HG03378 (cell line): ENCODE measurements at regions not wholly inside any gene's neighbourhood (a gene's known extent, or its start where the extent isn't known, plus 50 kb on each side); places are given as distances from the start of the nearest gene placed in this dataset.
A peak's percentile ranks its signal among the peaks of the same experiment; 100 is the strongest.

Experiments used
- ATAC-seq: cut with Tn5 transposase; IDR thresholded peaks from one replicate; pipeline ENCODE4 v1.9.1; 2021; ENCODE audit warnings: mild to moderate bottlenecking, moderate library complexity; ENCODE audit not compliant: unreplicated experiment

DNA sequence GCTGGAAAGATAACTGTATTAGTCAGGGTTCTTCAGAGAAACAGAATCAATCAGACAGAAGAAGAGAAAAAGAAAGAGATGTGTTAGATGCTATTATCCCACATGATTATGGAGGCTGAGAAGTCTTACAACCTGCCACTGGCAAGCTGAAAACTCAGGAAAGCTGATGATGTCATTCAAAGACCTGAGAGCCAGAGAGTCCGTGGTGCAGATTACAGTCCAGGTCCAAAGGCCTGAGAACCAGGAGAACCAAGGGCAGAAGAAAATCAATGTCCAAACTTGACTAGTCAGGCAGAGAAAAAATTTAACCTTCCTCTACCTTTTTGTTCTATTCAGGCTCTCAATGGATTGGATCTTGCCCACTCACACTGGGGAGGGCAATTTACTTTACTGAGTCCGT lies 172.5 kb downstream of the QDPR start:
- ATAC-seq = no peak

DNA sequence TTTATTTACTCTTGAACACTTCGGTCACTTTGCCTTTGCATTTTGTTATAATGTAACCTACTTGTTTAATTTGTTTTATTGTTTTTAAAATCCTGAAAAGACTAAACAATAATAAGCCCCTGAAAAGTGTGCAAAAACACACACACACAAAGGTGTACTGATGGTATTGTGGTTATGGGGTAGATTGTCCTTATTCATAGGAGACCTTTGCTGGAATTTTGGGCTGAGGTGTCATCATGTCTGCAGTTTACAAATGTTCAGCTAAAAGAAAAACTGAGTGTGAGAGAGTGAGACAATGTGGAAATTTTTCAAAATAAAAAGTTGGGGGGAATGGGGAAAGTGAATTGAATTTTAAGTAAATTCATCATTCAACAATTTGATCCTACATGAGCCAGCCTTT lies 174.9 kb downstream of the QDPR start:
- no peak for ATAC-seq

DNA sequence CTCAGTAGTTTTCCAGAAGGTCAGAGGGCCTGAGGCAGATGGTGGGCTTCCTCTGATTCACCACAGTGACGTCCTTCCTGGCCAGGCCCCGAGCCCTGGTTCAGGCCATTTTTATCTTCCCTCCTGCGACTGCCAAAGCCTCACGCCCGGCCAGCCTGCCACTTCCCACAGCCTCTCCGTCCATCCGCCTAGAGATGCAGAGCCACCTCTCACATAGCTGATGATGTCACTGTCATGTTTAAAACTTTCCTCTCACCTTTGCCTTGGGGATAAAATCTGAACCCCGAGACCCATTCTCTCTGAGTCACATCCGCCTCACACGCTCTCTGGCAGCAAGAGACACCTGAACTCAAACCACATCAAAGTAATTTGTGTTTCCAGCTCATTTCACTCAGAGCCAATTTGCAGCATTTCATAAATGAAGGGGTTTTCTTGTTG lies 175.3 kb downstream of the QDPR start:
- ATAC-seq = peak; percentile 90

DNA sequence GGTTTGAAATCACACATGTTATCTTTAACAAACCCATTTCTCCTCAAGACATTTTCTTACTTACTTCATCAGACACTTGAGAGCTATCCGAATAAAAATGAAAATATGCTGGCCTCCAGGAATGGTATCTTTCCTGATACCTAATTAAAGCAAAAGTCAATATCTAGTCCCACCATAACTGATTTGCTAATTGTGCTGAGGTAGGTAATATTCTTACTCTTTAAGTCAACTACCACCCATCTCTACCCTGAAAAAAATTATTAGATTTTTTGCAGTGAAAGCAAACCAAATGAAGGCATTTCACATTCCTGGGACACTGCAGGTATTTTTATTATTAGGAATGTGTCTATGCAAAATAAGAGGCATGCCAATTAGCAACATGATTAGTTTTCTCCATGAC lies 175.8 kb downstream of the QDPR start:
- no peak for ATAC-seq

DNA sequence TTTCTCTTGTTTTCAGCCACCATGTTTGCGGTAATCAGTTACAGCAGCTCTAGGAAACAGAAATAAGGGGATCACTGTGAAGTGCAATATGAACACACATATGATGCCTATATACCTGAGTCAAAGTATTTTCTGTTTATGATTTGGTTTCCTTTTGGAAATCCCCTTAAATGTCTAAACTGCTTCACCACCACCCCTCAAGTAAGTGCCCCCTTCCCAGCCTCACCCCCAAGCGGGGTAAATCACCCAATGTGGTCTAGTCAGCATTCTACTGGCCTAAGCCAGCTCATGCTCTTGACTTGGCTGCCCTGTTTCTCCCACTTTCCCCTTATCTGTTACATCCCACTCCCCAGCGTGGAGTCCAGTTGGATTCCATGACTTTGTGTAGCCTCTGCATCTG lies 176.5 kb downstream of the QDPR start:
- no peak for ATAC-seq

DNA sequence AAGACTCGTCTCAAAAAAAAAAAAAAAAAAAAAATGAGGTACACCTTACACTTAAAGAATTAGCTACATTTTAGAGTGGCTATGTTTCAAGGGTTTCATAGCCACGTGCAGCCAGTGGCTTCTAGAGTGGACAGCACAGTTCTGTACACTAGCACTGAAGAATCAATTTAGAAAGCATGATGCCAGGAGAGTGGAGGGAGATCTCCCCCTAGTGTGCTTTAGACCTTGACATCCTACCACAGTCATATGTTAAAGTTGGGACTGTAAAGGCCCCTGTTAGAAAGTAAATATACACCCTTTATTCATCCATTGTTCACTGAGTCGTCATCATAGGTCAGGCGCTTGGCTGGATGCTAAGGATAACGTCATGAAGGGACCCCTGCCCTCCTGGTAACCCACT lies 179.4 kb downstream of the QDPR start:
- ATAC-seq = no peak

DNA sequence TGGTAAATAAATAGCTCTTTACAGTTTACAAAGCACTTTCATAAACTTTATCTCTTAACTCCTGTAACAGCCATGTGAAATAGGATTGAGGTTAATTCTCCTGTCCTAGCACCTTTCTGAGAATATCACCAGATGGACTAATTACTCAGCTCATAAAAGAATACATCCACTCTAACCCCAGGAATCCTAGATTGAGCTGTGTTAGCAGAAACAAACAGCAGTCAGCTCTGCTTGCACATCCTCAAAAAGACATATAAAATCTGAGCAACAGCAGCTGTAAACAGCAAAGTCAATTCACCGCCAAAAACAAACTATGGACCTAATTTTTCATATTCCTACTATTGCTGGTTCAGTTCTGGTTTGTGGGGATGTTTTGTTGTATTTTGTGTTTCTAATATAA lies 182.8 kb downstream of the QDPR start:
- ATAC-seq = no peak

DNA sequence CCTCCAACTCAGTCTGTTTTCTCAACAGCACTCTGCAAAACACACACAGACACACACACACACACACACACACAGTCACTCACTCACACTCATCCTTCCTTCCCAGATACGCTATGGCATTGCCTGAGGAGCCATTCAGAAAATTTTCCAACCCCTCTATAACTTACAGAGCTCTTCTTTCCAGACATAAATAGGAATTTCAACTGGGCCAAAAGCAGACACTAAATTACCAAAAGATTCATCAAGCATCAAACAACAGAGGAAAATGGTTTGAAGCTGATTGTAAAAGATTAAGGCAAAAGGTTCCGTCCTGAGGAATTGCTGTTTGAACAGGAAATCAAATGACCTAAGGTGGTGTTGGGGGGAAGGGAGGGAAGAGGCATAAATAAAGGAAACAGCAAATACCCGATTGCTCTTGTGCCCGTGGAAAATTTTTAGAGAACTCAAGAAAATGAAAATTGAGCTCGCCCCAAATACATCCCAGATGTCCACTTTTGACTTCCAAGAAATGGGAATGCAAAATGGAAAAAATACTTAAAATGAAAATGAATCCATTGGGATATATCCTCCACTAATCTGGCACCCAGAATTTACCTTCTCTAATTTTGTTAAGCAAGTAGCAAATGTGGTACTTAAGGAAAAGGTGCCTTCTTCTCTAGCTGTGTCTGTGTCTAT lies 183.6 kb downstream of the QDPR start:
- no peak for ATAC-seq

DNA sequence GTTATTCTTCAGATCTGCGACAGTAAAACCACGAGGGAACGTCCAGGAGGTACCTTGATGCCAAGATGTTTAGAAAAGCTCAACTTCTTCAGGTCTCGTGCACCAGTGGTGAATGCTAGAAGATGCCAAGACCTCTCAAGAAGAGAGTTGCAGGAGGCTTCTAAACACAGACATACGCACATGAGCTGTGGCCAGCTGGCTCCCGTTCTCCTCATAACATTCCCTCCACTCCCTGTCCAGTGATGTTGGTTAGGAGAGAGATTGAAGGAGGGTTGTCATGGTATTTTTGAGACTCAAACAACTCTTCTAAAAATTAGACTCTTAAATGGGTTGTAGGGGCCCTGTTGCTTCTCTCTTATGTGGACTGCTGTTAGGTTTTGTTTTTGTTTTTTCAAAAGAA lies 184.3 kb downstream of the QDPR start:
- no peak for ATAC-seq

DNA sequence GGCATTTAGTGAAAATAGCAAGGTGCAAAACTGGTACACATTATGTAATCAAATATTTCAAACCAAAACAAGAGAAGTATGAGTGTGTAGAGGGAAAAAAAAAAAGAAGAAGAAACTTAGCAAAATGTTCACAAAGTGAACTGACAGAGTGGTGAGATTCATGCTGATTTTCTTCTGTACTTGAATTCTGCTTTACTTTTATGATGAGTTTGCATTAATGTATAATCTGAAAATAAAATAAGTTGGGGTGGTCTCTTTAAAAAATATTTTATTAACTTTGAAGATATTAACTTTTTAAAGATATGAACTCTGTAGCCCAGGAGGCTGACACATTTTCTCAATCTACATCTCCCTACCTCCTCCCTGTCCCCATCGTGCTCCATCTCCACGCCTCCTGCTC lies 185.1 kb downstream of the QDPR start:
- no peak for ATAC-seq

DNA sequence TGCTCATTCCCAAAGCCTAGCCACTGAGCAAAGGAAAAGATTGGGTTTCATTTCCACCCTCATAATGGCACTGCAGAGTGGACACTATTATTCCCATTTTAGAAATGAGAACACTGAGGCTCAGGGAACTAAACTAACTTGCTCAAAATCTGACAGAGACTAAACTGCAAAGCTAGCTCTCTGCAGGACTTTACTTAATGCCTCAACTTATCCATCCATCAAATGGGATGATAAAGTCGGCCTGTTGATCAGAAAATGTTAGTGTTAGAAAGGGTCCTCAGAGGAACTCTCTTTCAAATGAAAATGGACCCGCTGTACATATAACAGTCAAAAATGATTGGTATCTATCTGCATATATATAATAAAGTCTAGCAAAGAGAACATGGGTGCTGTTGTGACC lies 186.8 kb downstream of the QDPR start:
- ATAC-seq = no peak

DNA sequence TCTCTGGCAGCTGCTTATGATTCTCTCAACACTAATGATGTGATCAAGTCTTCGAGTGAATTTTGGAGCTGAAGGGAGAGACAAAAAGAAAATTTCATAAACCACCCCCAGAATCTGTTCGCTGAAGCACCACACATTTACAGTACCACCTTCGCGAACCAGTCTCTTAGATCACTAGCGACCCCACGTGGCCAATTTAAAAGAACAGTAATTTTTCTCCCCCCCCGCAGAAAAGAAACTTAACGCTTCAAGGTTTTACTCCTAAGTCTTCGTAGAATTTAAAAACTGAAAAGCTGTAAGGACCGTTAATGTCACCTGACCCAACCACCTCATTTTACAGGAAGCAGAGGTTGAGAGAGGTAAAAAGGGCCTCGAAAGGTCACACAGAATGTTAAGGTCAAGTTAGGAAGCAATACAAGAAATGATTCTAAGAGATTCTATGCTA lies 187.5 kb downstream of the QDPR start:
- no peak for ATAC-seq

DNA sequence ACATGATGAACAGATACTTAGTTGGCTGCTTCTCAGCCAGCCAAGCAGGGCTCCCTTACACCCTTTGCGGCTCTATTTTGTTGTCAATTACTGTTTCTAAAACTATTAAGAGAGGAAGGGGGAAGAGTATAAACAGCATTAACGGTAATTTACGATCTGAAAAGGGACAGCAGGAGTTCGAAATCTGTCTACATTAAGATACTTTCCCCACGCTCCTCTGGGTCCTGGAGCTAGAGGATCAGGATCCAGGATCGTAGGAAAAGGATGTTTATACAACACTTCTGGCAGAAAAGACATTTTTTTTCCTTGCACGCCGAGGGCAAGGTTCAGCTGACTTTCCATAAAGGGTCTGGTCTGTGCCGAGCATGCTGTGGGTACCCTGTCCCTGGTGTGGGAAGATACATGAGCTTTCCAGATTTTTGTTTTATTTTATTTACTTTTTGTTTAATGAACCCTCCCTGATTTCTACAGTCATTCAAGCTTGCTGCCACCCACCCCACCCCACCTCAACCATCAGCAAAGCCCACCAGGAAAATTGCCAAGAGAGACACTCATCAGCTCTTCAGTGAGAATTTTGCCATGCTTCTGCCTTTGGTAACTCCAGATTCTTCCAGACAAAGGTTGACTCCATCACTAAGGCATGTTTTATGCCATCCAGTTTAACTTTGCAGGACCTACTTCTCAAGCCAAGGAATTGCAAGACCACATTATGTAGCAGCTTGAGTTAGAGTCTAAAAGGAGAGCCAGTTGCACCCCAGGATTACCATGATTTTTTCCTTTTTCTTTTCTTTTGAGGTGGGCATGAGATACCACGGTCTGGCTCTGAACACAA lies 188.1 kb downstream of the QDPR start:
- ATAC-seq = no peak

DNA sequence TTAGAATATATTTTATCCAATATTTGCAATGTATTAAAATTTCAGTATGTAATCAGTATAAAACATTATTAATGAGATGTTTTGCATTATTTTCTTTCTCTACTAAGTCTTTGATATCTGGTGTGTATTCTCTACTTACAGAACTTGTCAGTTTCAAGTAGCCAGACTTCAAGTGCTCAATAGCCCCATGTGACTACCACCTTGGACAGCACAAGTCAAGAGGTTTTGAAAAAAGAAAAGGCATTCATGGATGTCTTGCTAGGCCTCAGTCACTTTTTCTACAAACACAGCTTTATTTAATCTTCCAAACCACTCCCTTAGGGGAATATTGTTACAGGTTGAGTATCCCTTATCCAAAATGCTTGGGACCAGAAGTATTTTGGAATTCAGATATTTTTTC lies 189.4 kb downstream of the QDPR start:
- no peak for ATAC-seq

DNA sequence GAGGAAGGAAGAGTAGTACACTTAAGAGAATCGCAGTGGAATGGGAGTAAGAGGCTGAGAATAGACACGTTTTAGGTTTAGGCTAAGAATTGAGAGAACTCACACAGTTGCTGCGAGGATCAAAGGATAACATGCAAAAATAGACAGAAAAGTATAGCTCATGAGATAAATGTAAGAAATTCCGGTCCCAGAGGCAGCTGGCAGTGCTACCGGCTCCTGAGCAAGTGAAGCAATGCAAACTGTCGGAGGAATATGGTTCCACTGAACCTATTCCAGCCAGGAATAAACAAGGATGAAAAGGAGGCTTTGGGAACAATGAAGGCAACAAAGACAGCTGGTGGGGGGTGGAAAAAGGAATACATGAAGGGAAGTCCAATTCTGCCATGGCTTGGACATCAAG lies 191.8 kb downstream of the QDPR start:
- no peak for ATAC-seq

DNA sequence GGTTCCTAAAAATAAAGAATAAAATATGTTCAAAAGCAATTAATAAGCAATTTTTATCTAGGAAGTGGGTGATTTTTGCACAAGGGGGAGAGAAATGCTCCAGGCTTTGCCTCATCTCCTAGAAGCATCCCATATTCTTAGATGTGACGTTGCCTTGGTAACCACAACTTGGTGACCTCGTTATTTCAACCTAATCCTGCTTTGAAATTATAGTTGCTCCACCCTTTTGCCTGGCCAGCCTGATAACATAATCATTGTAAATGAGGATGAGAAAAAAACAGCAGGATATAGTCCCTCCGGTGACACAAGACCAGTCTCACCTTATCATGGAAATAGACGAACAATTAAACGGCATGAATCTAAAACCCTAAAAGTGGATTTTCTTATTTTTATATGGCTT lies 194.4 kb downstream of the QDPR start:
- no peak for ATAC-seq

DNA sequence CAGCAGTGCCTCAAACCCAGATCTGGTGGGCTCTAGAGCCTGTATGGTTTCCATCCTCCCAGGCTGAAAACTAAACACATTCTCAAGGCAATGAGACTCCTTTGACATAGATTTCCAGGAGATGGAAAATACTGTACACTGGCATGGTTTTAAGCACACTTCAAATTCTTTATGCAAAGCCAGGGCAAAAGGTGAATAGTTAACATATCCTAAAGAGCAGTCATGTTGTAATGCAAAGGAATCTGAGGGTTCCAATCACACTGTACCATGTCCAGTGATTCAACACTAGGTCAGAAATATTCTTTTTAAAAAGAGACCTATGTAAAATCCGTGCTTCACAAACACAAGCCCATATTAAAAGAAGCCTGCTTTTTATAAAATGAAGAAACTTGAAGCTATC lies 195.3 kb downstream of the QDPR start:
- no peak for ATAC-seq

DNA sequence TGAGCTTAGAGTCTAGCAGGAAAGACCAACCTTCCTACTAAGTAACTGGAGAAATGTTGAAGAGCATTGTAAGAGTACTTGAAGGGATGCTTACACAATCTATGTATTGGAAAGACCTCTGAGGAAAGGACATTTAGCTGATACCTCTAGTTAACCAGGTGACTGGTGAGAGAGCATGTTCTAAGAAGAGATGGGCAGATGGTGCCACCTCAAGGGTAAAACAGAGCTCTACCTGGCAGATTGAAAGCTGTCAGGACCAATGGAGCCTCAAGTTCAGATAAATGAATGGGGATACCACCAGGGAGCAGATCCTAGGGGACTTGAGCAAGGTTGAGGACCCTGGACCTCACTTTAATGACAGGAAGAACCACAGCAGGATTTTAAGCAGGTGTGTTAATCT lies 196.4 kb downstream of the QDPR start:
- ATAC-seq = no peak

DNA sequence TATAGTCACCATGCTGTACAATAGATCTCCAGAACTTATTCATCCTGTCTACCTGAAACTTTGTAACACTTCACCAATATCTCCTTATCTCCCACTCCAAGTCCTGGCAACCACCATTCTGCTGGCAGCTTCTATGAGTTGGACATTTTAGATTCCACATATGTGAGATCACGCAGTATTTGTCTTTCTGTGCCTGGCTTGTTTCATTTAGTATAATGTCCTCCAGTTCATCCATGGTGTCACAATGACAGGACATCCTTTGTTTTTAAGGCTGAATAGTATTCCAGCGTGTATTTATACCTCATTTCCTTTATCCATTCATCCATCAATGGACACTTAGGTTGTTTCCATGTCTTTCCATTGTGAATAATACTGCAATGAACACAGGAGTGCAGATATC lies 198.7 kb downstream of the QDPR start:
- no peak for ATAC-seq

DNA sequence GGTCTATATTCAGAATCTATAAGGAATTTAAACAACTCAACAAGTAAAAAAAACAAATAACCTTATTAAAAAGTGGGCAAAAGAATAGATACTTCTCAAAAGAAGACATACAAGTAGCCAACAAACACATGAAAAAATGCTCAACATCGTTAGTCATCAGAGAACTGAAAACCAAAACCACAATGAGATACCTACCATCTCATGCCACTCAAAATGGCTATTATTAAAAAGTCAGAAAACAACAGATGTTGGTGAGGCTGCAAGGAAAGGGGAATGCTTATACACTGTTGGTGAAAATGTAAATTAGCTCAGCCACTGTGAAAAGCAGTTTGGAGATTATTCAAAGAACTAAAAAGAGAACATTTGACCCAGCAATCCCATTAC lies 201.6 kb downstream of the QDPR start:
- peak; percentile 81 for ATAC-seq

DNA sequence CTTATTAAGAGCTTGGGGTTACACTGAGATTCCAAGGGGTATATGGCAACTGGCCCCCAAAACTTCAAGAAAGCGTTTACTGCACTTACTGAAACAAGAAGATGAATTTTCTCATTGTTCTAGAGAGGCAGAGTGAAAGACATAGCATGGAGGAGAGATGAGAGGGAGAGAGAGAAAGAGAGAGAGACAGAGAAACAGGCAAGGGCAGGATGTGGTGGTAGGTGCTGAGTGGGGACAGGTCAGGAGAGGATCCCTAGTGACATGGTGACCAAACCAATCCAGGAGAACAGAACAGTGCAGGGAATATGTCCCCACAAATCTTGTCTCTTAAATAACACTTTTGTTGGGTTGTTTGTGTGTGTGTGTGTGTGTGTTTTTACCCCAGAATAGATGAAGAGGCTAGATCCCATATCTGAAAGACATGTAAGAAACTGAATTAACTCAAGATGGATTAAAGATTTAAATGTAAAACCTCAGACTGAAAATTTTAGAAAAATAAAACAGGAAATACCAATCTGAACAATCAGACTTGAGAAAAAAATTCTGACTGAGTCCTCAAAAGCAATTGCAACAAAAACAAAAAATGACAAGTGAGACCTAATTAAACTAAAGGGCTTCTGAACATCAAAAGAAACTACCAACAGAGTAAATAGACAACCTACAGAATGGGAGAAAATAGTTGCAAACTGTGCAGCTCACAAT lies 202.2 kb downstream of the QDPR start:
- ATAC-seq = no peak

DNA sequence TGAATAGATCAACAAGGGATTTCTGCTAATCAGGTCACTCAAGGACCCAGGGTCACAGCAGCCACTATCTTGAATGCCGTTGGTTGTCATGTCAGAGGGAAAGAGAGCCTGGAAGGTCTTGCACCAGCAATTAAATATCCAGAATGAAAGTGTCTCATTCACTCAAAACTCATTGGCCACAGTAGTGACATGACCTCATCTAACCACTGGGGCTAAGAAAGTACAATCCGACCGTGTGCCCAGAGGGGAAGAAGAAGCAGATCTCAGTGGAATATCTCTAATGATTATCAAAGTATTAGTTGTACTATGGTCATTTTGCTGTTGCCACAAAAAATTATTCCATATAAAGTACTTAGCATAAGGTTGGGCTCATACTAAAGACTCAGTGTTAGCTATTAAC lies 210.0 kb downstream of the QDPR start:
- no peak for ATAC-seq
